Uterus (tissue), 2 donors: ENCODE measurements at regions not wholly inside any gene's neighbourhood (a gene's known extent, or its start where the extent isn't known, plus 50 kb on each side); places are given as distances from the start of the nearest gene placed in this dataset.

Experiments used
- POLR2A ChIP-seq, 2 donors: fragments of 450-650 bp; IDR thresholded peaks; one replicate each; pipeline ENCODE4 v1.6.1; 2016; ENCODE audit warnings: antibody characterized with exemption in 2 of 2, mild to moderate bottlenecking in 1 of 2, moderate library complexity in 1 of 2
- TF ChIP-seq, protein P1 (sequence below), 4 experiments: fragments of 200-600 bp in 2 of 4; fragments of 450-650 bp in 2 of 4; sonication (generic) in 2 of 4; IDR thresholded peaks; one replicate each; pipeline ENCODE4 v1.5.1; 2016 to 2019; ENCODE audit warnings: antibody characterized with exemption in 4 of 4, mild to moderate bottlenecking in 2 of 4, moderate library complexity in 1 of 4

DNA sequence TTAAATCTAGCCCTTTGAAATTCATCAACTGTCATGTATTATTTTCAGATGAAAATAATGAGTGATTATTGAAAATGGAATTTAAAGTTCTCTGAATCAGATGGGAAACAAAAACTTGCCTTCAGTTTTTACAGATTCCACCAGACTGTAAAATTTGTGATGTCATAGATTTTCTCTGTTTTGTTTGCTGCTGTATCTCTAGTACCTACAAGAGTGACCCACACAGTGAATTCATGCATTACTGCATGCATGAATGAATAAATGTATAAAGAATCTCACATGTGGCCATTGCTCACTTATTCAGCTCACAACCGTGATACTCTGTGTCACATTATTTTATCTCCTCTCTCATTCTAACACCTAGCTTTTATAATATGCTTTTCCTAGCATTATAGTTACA is 532.2 kb upstream of the AGA start:
- TF ChIP-seq POLR2A (IDR thresholded peaks at IDR 0.05), result no peak
- TF ChIP-seq, protein P1, sequence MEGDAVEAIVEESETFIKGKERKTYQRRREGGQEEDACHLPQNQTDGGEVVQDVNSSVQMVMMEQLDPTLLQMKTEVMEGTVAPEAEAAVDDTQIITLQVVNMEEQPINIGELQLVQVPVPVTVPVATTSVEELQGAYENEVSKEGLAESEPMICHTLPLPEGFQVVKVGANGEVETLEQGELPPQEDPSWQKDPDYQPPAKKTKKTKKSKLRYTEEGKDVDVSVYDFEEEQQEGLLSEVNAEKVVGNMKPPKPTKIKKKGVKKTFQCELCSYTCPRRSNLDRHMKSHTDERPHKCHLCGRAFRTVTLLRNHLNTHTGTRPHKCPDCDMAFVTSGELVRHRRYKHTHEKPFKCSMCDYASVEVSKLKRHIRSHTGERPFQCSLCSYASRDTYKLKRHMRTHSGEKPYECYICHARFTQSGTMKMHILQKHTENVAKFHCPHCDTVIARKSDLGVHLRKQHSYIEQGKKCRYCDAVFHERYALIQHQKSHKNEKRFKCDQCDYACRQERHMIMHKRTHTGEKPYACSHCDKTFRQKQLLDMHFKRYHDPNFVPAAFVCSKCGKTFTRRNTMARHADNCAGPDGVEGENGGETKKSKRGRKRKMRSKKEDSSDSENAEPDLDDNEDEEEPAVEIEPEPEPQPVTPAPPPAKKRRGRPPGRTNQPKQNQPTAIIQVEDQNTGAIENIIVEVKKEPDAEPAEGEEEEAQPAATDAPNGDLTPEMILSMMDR (IDR thresholded peaks at IDR 0.05), result no peak
